ENCODE measurements at regions not wholly inside any gene's neighbourhood (a gene's known extent, or its start where the extent isn't known, plus 50 kb on each side); places are given as distances from the start of the nearest gene placed in this dataset.
A peak's percentile ranks its signal among the peaks of the same experiment; 100 is the strongest.

- ATAC-seq (no peak), DNase-seq (ENCODE audit: low read depth, low spot score) (no peak)
- H3K4me3 ChIP-seq (replicated peaks in 1 of 2; ENCODE audit: low read depth in 1 of 2, low read length in 2 of 2): no peak overlapping the region
- no peaks in the 10 kb centered on the region for H3K9me2 ChIP-seq (ENCODE audit: insufficient read depth)
- BruUV-seq (replicated peaks): no TSS peak
- intact Hi-C loops (cut with micrococcal nuclease): no loop called here
- ChIA-PET POLR2A (no interaction called here), RAD21 (ENCODE audit: low non-redundant PET in 1 of 2, low total read pairs in 2 of 2, uncharacterized antibody in 2 of 2, unreplicated experiment in 2 of 2) (no interaction called here), CTCF (interaction anchor here (0.7 kb wide), 1 partner anchor 27 kb away, joined by 4 read pairs; no protein-coding TSS in a partner anchor)
- no peaks in the 10 kb centered on the region for H3K27me3 ChIP-seq (ENCODE audit: insufficient read depth, low read length)
- no peak overlapping the region for H3K4me2 ChIP-seq (ENCODE audit: low read length)
- H3K4me1 ChIP-seq (ENCODE audit: control insufficient read depth in 1 of 2, insufficient read depth in 2 of 2, low read length in 2 of 2): no peaks in the 10 kb centered on the region
- H3K9ac ChIP-seq (ENCODE audit: low read length): no peak overlapping the region
- H4K20me1 ChIP-seq (ENCODE audit: insufficient read depth): no peaks in the 10 kb centered on the region
- no peak overlapping the region for H2AFZ ChIP-seq (ENCODE audit: low read depth, low read length, poor library complexity, severe bottlenecking)
- H3K9me3 ChIP-seq (ENCODE audit: control insufficient read depth in 1 of 2, insufficient read depth in 1 of 2, low read depth in 1 of 2, low read length in 2 of 2): no peaks in the 10 kb centered on the region
- H3K27ac ChIP-seq (ENCODE audit: low read depth, low read length): no peak overlapping the region
- H3K36me3 ChIP-seq (ENCODE audit: control insufficient read depth in 1 of 2, insufficient read depth in 2 of 2, low read length in 2 of 2): no peaks in the 10 kb centered on the region
- no peaks in the 10 kb centered on the region for H3K79me2 ChIP-seq (ENCODE audit: insufficient read depth, low read length)
- no peak for TF ChIP-seq EGR1 (IDR thresholded peaks at IDR 0.05; ENCODE audit: low read depth)
- no peak for TF ChIP-seq CEBPB (IDR thresholded peaks at IDR 0.05; ENCODE audit: low read depth)
- no peak for TF ChIP-seq TCF7L2 (IDR thresholded peaks at IDR 0.05; ENCODE audit: borderline replicate concordance, extremely low read depth, insufficient read depth, insufficient read length)
- 0 out of 6 replicates have a peak, but pooled peaks of 1 of the 3 experiments have one; percentile 9 for TF ChIP-seq CTCF (IDR thresholded peaks at IDR 0.05 in 2 of 3, conservative IDR thresholded peaks at IDR 0.05 in 1 of 3; ENCODE audit: borderline replicate concordance in 1 of 3, insufficient read depth in 1 of 3, low read depth in 2 of 3, low read length in 2 of 3)
- TF ChIP-seq POLR2AphosphoS5 (IDR thresholded peaks at IDR 0.05; ENCODE audit: low read depth, low read length): no peak
Measured at GRCh38 chr1:70737125-70737524, 310.5 kb downstream of the PTGER3 start.

- BruUV-seq (replicated peaks): no TSS peak
- intact Hi-C loops (cut with micrococcal nuclease): no loop called here
- Histone ChIP-seq H3K9me3 (ENCODE audit: control insufficient read depth in 1 of 2, insufficient read depth in 1 of 2, low read depth in 1 of 2, low read length in 2 of 2) (no peaks in the 10 kb centered on the region), H3K27ac (ENCODE audit: low read depth, low read length) (no peak overlapping the region), H3K4me3 (replicated peaks in 1 of 2; ENCODE audit: low read depth in 1 of 2, low read length in 2 of 2) (no peak overlapping the region), H3K79me2 (ENCODE audit: insufficient read depth, low read length) (no peaks in the 10 kb centered on the region), H3K27me3 (ENCODE audit: insufficient read depth, low read length) (no peaks in the 10 kb centered on the region), H3K9ac (ENCODE audit: low read length) (no peak overlapping the region), H3K36me3 (ENCODE audit: control insufficient read depth in 1 of 2, insufficient read depth in 2 of 2, low read length in 2 of 2) (no peaks in the 10 kb centered on the region), H2AFZ (ENCODE audit: low read depth, low read length, poor library complexity, severe bottlenecking) (no peak overlapping the region), H3K4me2 (ENCODE audit: low read length) (no peak overlapping the region), H3K9me2 (ENCODE audit: insufficient read depth) (no peaks in the 10 kb centered on the region), H3K4me1 (ENCODE audit: control insufficient read depth in 1 of 2, insufficient read depth in 2 of 2, low read length in 2 of 2) (no peaks in the 10 kb centered on the region), H4K20me1 (ENCODE audit: insufficient read depth) (no peaks in the 10 kb centered on the region)
- ChIA-PET CTCF (no interaction called here), RAD21 (ENCODE audit: low non-redundant PET in 1 of 2, low total read pairs in 2 of 2, uncharacterized antibody in 2 of 2, unreplicated experiment in 2 of 2) (no interaction called here), POLR2A (no interaction called here)
- ATAC-seq: no peak
- no peak for DNase-seq (ENCODE audit: low read depth, low spot score)
- TF ChIP-seq REST (IDR thresholded peaks at IDR 0.05; ENCODE audit: low read depth): no peak
- no peak for TF ChIP-seq POLR2AphosphoS5 (IDR thresholded peaks at IDR 0.05; ENCODE audit: low read depth, low read length)
- no peak for TF ChIP-seq MAX (IDR thresholded peaks at IDR 0.05)
- TF ChIP-seq FOSL1 (IDR thresholded peaks at IDR 0.05; ENCODE audit: low read depth): no peak
- TF ChIP-seq EGR1 (IDR thresholded peaks at IDR 0.05; ENCODE audit: low read depth): no peak
- no peak for TF ChIP-seq JUND (IDR thresholded peaks at IDR 0.05)
- no peak for TF ChIP-seq SP1 (IDR thresholded peaks at IDR 0.05; ENCODE audit: low read depth)
- TF ChIP-seq SRF (IDR thresholded peaks at IDR 0.05; ENCODE audit: low read depth): no peak
- no peak for TF ChIP-seq ZNF274 (IDR thresholded peaks at IDR 0.05; ENCODE audit: low read depth, low read length)
- no peak for TF ChIP-seq RAD21 (IDR thresholded peaks at IDR 0.05; ENCODE audit: low read depth)
- TF ChIP-seq ELF1 (IDR thresholded peaks at IDR 0.05; ENCODE audit: borderline replicate concordance, low read depth): no peak
- TF ChIP-seq CBX3 (IDR thresholded peaks at IDR 0.05; ENCODE audit: low read depth): no peak
- TF ChIP-seq EZH2phosphoT487 (IDR thresholded peaks at IDR 0.05; ENCODE audit: borderline replicate concordance): no peak
- TF ChIP-seq ZFX (IDR thresholded peaks at IDR 0.05): no peak
- no peak for TF ChIP-seq TCF7L2 (IDR thresholded peaks at IDR 0.05; ENCODE audit: borderline replicate concordance, extremely low read depth, insufficient read depth, insufficient read length)
Measured at GRCh38 chr1:70738624-70739023, 309.0 kb downstream of the PTGER3 start.

Data from HCT116 (cell line).